ENCODE measurements at regions not wholly inside any gene's neighbourhood (a gene's known extent, or its start where the extent isn't known, plus 50 kb on each side); places are given as distances from the start of the nearest gene placed in this dataset.

DNA sequence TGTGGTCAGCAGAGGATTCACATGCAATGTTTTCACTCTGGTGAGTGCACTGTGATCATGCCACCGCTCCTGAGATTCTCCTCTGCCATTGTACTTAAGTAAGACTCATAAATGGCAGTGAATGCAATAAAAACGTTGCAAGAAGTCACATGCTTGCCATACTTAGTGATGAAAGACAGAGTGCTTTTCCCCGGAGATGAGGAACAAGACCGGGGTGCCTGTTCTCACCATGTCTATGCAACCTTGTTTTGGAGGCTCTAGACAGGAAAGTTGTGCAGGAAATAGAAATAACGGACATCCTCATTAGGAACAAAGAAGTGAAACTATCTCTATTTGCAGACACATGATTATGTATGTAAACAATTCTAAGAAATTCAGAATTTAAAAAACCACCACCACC is 84.7 kb upstream of the IRX2 start:
- in situ Hi-C loops (cut with MboI; ENCODE audit: low sequenced_read_pairs in 4 of 4), result no loop called here
- H3K9me3 ChIP-seq, result no peaks in the 10 kb centered on the region
- H3K27me3 ChIP-seq, result no peaks in the 10 kb centered on the region
- H3K36me3 ChIP-seq, result no peaks in the 10 kb centered on the region
- no peak for TF ChIP-seq CTCF (IDR thresholded peaks at IDR 0.05 in 4 of 5, conservative IDR thresholded peaks at IDR 0.05 in 1 of 5)
- no peak for TF ChIP-seq POLR2A (IDR thresholded peaks at IDR 0.05)
- no peak overlapping the region for H3K4me3 ChIP-seq
- H3K4me1 ChIP-seq, result no peaks in the 10 kb centered on the region
- no peak for DNase-seq
- no peak for ATAC-seq
- no peak overlapping the region for H3K27ac ChIP-seq
- intact Hi-C loops (cut with DNase I; ENCODE audit: low total_unique reads), result no loop called here

DNA sequence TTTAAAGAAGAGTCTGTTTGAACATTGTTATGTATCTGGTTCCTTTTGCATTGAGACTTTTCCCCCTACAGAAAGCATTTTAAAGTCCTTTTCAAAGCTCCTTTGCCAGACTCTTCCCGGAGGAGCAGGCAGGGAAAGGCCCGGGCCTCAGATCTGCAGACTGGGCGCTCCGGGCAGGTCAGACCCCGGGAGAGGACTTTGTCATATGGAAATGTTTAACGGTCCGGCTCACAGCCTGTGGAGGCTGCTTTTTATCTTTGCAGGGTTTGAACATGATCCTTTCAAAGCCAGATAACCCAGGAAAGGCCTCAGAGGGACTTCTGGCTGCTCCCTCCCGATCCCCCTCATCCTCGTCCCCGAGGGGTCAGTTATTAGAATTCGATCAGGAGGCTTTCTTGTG is 82.1 kb upstream of the IRX2 start:
- intact Hi-C loops (cut with DNase I; ENCODE audit: low total_unique reads), result no loop called here
- DNase-seq, result no peak
- no peak for ATAC-seq
- TF ChIP-seq POLR2A (IDR thresholded peaks at IDR 0.05) (no peak), CTCF (IDR thresholded peaks at IDR 0.05 in 4 of 5, conservative IDR thresholded peaks at IDR 0.05 in 1 of 5) (no peak)
- H3K27me3 ChIP-seq, result no peaks in the 10 kb centered on the region
- H3K4me3 ChIP-seq, result no peak overlapping the region
- in situ Hi-C loops (cut with MboI; ENCODE audit: low sequenced_read_pairs in 4 of 4), result no loop called here
- H3K4me1 ChIP-seq, result no peaks in the 10 kb centered on the region
- H3K36me3 ChIP-seq, result no peaks in the 10 kb centered on the region
- H3K9me3 ChIP-seq, result no peaks in the 10 kb centered on the region
- no peak overlapping the region for H3K27ac ChIP-seq

- TF ChIP-seq POLR2A (IDR thresholded peaks at IDR 0.05) (no peak), CTCF (IDR thresholded peaks at IDR 0.05 in 4 of 5, conservative IDR thresholded peaks at IDR 0.05 in 1 of 5) (no peak)
- intact Hi-C loops (cut with DNase I; ENCODE audit: low total_unique reads), result no loop called here
- H3K9me3 ChIP-seq, result no peaks in the 10 kb centered on the region
- H3K27me3 ChIP-seq, result no peaks in the 10 kb centered on the region
- DNase-seq, result no peak
- no peak for ATAC-seq
- no peaks in the 10 kb centered on the region for H3K4me1 ChIP-seq
- H3K4me3 ChIP-seq, result no peak overlapping the region
- in situ Hi-C loops (cut with MboI; ENCODE audit: low sequenced_read_pairs in 4 of 4), result no loop called here
- H3K27ac ChIP-seq, result no peak overlapping the region
- H3K36me3 ChIP-seq, result no peaks in the 10 kb centered on the region
Measured at GRCh38 chr5:2832394-2832793, 80.9 kb upstream of the IRX2 start.

DNA sequence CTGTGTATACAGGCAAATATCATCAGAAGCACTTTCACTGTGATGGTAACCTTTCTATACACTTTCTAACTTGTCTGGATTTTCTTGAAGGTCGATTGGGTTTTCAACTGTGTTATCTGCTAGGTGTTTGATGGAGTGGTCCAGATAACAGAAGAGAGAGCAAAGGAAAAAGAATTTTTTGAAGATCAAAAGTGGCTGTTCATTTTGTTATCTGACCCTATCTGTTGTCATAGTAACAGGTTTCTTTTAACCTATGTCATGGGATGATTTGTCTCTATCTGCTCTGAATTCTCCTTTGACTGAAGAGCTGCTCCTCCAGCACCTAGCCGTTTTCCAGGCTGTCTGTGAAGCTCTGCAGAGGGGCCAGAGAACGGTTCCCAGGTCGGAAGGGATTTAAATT is 77.8 kb upstream of the IRX2 start:
- Histone ChIP-seq H3K27ac (no peak overlapping the region), H3K36me3 (no peaks in the 10 kb centered on the region), H3K4me3 (no peak overlapping the region), H3K9me3 (no peaks in the 10 kb centered on the region), H3K27me3 (no peaks in the 10 kb centered on the region), H3K4me1 (no peaks in the 10 kb centered on the region)
- TF ChIP-seq CTCF (IDR thresholded peaks at IDR 0.05 in 4 of 5, conservative IDR thresholded peaks at IDR 0.05 in 1 of 5) (no peak), POLR2A (IDR thresholded peaks at IDR 0.05) (no peak)
- ATAC-seq (no peak), DNase-seq (no peak)
- in situ Hi-C loops (cut with MboI; ENCODE audit: low sequenced_read_pairs in 4 of 4) (no loop called here), intact Hi-C loops (cut with DNase I; ENCODE audit: low total_unique reads) (no loop called here)

DNA sequence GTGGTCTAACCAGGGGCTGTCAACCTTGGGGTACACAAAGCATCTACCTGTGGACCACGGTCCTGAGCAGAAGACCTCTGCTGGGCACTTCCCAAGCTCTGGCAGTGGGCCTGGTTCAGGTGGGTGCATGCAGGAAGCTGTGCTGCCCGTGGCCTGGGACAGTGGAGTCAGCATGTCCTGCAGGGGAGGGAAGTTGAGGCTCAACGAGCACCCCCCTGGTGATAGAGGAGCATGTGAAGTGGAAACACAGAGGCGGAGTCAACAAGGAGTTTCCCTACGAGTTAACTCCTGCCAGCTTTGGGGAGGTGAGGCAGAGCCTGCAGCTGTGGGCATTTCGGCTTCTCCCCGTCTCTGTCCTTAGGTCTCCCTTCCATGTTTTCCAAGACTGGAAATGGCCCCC is 67.5 kb upstream of the IRX2 start:
- no peaks in the 10 kb centered on the region for H3K9me3 ChIP-seq
- H3K4me1 ChIP-seq, result no peaks in the 10 kb centered on the region
- in situ Hi-C loops (cut with MboI; ENCODE audit: low sequenced_read_pairs in 4 of 4) (no loop called here), intact Hi-C loops (cut with DNase I; ENCODE audit: low total_unique reads) (no loop called here)
- H3K36me3 ChIP-seq, result no peaks in the 10 kb centered on the region
- no peaks in the 10 kb centered on the region for H3K27me3 ChIP-seq
- no peak overlapping the region for H3K4me3 ChIP-seq
- ATAC-seq (no peak), DNase-seq (no peak)
- H3K27ac ChIP-seq, result no peak overlapping the region
- TF ChIP-seq CTCF (IDR thresholded peaks at IDR 0.05 in 4 of 5, conservative IDR thresholded peaks at IDR 0.05 in 1 of 5) (no peak), POLR2A (IDR thresholded peaks at IDR 0.05) (no peak)
